ENCODE measurements at regions not wholly inside any gene's neighbourhood (a gene's known extent, or its start where the extent isn't known, plus 50 kb on each side); places are given as distances from the start of the nearest gene placed in this dataset.

DNA sequence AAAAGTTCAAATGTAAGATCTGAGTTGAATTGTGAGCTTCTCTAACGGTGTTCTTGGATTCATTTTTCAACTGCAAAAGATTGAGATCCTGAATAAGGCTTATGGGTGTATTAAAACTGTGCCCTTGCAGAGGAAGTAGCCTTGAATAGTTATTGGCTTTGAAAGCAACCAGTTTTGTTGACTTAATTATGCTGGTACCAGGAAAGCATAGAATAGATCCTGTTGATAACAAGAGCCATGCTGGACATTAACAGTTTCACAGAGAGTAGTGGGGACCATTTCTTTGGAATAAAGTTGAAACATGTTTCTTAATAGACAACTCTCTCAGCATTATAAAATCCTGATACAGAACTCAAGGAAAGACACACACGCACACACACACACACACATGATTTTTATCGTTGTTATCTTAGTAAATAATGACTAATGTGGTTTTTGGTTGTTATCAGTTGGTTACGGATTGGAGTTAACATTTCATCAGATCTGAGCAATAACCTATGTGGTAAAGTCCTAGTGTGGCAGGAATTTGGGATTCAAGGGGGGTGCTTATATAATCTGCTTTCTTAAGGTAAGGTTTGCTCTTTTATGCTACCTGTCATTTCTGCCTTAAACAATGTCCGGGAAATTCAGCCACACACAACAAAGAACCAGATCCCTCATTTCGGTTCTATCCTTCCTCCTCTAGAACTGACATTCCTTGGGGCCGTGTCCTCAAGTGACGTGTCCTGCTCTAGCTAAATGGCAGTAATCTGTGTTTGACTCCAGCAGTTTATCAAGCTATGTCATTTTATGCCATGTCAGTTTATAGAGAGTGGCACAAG is 330.9 kb downstream of the CHRM3 start (continued):
- TF ChIP-seq NFATC4 (CRISPR knock-in tag; IDR thresholded peaks at IDR 0.05) (no peak), SMAD3 (CRISPR knock-in tag; IDR thresholded peaks at IDR 0.05; ENCODE audit: borderline replicate concordance) (no peak), RELA (CRISPR knock-in tag; IDR thresholded peaks at IDR 0.05; ENCODE audit: borderline replicate concordance) (no peak), SOX15 (CRISPR knock-in tag; IDR thresholded peaks at IDR 0.05) (no peak), ZNF396 (CRISPR knock-in tag; IDR thresholded peaks at IDR 0.05; ENCODE audit: borderline replicate concordance) (no peak)
- TF ChIP-seq, protein P1, sequence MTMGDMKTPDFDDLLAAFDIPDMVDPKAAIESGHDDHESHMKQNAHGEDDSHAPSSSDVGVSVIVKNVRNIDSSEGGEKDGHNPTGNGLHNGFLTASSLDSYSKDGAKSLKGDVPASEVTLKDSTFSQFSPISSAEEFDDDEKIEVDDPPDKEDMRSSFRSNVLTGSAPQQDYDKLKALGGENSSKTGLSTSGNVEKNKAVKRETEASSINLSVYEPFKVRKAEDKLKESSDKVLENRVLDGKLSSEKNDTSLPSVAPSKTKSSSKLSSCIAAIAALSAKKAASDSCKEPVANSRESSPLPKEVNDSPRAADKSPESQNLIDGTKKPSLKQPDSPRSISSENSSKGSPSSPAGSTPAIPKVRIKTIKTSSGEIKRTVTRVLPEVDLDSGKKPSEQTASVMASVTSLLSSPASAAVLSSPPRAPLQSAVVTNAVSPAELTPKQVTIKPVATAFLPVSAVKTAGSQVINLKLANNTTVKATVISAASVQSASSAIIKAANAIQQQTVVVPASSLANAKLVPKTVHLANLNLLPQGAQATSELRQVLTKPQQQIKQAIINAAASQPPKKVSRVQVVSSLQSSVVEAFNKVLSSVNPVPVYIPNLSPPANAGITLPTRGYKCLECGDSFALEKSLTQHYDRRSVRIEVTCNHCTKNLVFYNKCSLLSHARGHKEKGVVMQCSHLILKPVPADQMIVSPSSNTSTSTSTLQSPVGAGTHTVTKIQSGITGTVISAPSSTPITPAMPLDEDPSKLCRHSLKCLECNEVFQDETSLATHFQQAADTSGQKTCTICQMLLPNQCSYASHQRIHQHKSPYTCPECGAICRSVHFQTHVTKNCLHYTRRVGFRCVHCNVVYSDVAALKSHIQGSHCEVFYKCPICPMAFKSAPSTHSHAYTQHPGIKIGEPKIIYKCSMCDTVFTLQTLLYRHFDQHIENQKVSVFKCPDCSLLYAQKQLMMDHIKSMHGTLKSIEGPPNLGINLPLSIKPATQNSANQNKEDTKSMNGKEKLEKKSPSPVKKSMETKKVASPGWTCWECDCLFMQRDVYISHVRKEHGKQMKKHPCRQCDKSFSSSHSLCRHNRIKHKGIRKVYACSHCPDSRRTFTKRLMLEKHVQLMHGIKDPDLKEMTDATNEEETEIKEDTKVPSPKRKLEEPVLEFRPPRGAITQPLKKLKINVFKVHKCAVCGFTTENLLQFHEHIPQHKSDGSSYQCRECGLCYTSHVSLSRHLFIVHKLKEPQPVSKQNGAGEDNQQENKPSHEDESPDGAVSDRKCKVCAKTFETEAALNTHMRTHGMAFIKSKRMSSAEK (CRISPR knock-in tag; IDR thresholded peaks at IDR 0.05; ENCODE audit: borderline replicate concordance), result no peak
- TF ChIP-seq, protein P2, sequence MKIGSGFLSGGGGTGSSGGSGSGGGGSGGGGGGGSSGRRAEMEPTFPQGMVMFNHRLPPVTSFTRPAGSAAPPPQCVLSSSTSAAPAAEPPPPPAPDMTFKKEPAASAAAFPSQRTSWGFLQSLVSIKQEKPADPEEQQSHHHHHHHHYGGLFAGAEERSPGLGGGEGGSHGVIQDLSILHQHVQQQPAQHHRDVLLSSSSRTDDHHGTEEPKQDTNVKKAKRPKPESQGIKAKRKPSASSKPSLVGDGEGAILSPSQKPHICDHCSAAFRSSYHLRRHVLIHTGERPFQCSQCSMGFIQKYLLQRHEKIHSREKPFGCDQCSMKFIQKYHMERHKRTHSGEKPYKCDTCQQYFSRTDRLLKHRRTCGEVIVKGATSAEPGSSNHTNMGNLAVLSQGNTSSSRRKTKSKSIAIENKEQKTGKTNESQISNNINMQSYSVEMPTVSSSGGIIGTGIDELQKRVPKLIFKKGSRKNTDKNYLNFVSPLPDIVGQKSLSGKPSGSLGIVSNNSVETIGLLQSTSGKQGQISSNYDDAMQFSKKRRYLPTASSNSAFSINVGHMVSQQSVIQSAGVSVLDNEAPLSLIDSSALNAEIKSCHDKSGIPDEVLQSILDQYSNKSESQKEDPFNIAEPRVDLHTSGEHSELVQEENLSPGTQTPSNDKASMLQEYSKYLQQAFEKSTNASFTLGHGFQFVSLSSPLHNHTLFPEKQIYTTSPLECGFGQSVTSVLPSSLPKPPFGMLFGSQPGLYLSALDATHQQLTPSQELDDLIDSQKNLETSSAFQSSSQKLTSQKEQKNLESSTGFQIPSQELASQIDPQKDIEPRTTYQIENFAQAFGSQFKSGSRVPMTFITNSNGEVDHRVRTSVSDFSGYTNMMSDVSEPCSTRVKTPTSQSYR (CRISPR knock-in tag; IDR thresholded peaks at IDR 0.05), result no peak

DNA sequence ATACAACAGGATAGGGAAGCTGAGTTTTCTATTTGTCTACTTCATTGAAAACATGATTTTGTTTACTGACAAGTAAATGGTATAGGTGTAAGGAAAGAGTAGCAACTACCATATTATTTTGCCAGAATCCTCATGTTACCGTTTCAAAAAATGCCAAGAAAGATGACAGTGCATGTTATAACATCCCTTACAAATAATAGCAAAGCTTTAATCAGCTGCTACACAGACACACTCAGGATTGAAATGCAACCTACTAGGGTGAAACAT is 331.5 kb downstream of the CHRM3 start:
- TF ChIP-seq, protein P3, sequence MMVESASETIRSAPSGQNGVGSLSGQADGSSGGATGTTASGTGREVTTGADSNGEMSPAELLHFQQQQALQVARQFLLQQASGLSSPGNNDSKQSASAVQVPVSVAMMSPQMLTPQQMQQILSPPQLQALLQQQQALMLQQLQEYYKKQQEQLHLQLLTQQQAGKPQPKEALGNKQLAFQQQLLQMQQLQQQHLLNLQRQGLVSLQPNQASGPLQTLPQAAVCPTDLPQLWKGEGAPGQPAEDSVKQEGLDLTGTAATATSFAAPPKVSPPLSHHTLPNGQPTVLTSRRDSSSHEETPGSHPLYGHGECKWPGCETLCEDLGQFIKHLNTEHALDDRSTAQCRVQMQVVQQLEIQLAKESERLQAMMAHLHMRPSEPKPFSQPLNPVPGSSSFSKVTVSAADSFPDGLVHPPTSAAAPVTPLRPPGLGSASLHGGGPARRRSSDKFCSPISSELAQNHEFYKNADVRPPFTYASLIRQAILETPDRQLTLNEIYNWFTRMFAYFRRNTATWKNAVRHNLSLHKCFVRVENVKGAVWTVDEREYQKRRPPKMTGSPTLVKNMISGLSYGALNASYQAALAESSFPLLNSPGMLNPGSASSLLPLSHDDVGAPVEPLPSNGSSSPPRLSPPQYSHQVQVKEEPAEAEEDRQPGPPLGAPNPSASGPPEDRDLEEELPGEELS (CRISPR knock-in tag; IDR thresholded peaks at IDR 0.05), result no peak
- TF ChIP-seq ELF4 (CRISPR knock-in tag; IDR thresholded peaks at IDR 0.05; ENCODE audit: low read depth) (no peak), ZNF396 (CRISPR knock-in tag; IDR thresholded peaks at IDR 0.05; ENCODE audit: borderline replicate concordance) (no peak), MYBL2 (CRISPR knock-in tag; IDR thresholded peaks at IDR 0.05) (no peak), PRRX2 (CRISPR knock-in tag; IDR thresholded peaks at IDR 0.05) (no peak), ZNF416 (CRISPR knock-in tag; IDR thresholded peaks at IDR 0.05) (no peak), JUN (CRISPR knock-in tag; IDR thresholded peaks at IDR 0.05) (no peak), RELA (CRISPR knock-in tag; IDR thresholded peaks at IDR 0.05; ENCODE audit: borderline replicate concordance) (no peak), NFYB (CRISPR knock-in tag; conservative IDR thresholded peaks at IDR 0.05; ENCODE audit: low read depth) (no peak), JAZF1 (CRISPR knock-in tag; IDR thresholded peaks at IDR 0.05) (no peak), FOXK1 (CRISPR knock-in tag; IDR thresholded peaks at IDR 0.05) (no peak), NR1H2 (CRISPR knock-in tag; IDR thresholded peaks at IDR 0.05) (no peak)
- TF ChIP-seq, protein P4, sequence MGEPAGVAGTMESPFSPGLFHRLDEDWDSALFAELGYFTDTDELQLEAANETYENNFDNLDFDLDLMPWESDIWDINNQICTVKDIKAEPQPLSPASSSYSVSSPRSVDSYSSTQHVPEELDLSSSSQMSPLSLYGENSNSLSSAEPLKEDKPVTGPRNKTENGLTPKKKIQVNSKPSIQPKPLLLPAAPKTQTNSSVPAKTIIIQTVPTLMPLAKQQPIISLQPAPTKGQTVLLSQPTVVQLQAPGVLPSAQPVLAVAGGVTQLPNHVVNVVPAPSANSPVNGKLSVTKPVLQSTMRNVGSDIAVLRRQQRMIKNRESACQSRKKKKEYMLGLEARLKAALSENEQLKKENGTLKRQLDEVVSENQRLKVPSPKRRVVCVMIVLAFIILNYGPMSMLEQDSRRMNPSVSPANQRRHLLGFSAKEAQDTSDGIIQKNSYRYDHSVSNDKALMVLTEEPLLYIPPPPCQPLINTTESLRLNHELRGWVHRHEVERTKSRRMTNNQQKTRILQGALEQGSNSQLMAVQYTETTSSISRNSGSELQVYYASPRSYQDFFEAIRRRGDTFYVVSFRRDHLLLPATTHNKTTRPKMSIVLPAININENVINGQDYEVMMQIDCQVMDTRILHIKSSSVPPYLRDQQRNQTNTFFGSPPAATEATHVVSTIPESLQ (CRISPR knock-in tag; IDR thresholded peaks at IDR 0.05), result no peak
- TF ChIP-seq, protein P5, sequence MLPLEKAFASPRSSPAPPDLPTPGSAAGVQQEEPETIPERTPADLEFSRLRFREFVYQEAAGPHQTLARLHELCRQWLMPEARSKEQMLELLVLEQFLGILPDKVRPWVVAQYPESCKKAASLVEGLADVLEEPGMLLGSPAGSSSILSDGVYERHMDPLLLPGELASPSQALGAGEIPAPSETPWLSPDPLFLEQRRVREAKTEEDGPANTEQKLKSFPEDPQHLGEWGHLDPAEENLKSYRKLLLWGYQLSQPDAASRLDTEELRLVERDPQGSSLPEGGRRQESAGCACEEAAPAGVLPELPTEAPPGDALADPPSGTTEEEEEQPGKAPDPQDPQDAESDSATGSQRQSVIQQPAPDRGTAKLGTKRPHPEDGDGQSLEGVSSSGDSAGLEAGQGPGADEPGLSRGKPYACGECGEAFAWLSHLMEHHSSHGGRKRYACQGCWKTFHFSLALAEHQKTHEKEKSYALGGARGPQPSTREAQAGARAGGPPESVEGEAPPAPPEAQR (CRISPR knock-in tag; IDR thresholded peaks at IDR 0.05), result no peak
- TF ChIP-seq, protein P6, sequence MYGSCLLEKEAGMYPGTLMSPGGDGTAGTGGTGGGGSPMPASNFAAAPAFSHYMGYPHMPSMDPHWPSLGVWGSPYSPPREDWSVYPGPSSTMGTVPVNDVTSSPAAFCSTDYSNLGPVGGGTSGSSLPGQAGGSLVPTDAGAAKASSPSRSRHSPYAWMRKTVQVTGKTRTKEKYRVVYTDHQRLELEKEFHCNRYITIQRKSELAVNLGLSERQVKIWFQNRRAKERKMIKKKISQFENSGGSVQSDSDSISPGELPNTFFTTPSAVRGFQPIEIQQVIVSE (CRISPR knock-in tag; IDR thresholded peaks at IDR 0.05; ENCODE audit: borderline replicate concordance), result no peak
- TF ChIP-seq, protein P7, sequence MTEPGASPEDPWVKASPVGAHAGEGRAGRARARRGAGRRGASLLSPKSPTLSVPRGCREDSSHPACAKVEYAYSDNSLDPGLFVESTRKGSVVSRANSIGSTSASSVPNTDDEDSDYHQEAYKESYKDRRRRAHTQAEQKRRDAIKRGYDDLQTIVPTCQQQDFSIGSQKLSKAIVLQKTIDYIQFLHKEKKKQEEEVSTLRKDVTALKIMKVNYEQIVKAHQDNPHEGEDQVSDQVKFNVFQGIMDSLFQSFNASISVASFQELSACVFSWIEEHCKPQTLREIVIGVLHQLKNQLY (CRISPR knock-in tag; IDR thresholded peaks at IDR 0.05), result no peak
- CTCF ChIA-PET, result no interaction called here
- POLR2A ChIA-PET, result no interaction called here
- Mint-ChIP-seq H3K27me3 (ENCODE audit: low read depth) (no peaks in the 10 kb centered on the region), H3K27ac (no peak overlapping the region), H3K9me3 (no peaks in the 10 kb centered on the region), H3K36me3 (no peaks in the 10 kb centered on the region), H3K4me3 (no peak overlapping the region), H3K4me1 (peaks cover 9% of the 10 kb centered on the region)
- no peak for ATAC-seq
- DNase-seq (ENCODE audit: low spot score), result no peak

Measured in WTC11 (cell line).